ENCODE measurements at regions not wholly inside any gene's neighbourhood (a gene's known extent, or its start where the extent isn't known, plus 50 kb on each side); places are given as distances from the start of the nearest gene placed in this dataset.

DNA sequence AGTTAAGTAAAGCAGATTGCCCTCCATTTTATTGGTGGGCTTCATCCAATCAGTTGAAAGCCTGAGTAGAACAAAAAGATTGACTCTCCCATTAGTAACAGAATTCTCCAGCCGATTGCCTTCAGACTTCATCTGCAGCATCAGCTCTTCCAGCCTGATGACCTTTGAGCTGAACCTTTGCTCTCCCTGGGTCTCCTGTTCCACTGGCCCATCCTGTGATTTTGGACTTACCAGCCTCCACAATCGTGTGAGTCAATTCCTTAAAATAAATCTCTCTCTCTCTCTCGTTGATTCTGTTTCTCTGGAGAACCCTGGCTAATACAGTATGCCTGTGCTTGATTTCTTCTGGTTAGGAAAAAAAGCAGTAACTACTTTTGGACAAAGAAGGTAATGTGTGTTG is 121.9 kb downstream of the OSTF1 start:
- no peak overlapping the region for H3K27ac Mint-ChIP-seq
- no peaks in the 10 kb centered on the region for H3K79me2 ChIP-seq (replicated peaks; ENCODE audit: insufficient read depth)

More for the DNA sequence above, 121.9 kb downstream of the OSTF1 start:
- Mint-ChIP-seq H3K36me3 (ENCODE audit: low read depth) (peaks cover 11% of the 10 kb centered on the region; the same call in 2 of the 3 replicates), H3K9me3 (peaks cover 24% of the 10 kb centered on the region), H3K4me3 (no peak overlapping the region), H3K4me1 (no peaks in the 10 kb centered on the region), H3K27me3 (ENCODE audit: insufficient read depth, low read depth, poor library complexity) (no peaks in the 10 kb centered on the region)
- no peaks in the 10 kb centered on the region for H3K4me1 ChIP-seq (ENCODE audit: insufficient read depth)
- no peaks in the 10 kb centered on the region for H3K36me3 ChIP-seq (ENCODE audit: insufficient read depth)
- no peak for TF ChIP-seq EZH2 (IDR thresholded peaks at IDR 0.05; ENCODE audit: low read depth, unreplicated experiment)
- TF ChIP-seq, protein P1, sequence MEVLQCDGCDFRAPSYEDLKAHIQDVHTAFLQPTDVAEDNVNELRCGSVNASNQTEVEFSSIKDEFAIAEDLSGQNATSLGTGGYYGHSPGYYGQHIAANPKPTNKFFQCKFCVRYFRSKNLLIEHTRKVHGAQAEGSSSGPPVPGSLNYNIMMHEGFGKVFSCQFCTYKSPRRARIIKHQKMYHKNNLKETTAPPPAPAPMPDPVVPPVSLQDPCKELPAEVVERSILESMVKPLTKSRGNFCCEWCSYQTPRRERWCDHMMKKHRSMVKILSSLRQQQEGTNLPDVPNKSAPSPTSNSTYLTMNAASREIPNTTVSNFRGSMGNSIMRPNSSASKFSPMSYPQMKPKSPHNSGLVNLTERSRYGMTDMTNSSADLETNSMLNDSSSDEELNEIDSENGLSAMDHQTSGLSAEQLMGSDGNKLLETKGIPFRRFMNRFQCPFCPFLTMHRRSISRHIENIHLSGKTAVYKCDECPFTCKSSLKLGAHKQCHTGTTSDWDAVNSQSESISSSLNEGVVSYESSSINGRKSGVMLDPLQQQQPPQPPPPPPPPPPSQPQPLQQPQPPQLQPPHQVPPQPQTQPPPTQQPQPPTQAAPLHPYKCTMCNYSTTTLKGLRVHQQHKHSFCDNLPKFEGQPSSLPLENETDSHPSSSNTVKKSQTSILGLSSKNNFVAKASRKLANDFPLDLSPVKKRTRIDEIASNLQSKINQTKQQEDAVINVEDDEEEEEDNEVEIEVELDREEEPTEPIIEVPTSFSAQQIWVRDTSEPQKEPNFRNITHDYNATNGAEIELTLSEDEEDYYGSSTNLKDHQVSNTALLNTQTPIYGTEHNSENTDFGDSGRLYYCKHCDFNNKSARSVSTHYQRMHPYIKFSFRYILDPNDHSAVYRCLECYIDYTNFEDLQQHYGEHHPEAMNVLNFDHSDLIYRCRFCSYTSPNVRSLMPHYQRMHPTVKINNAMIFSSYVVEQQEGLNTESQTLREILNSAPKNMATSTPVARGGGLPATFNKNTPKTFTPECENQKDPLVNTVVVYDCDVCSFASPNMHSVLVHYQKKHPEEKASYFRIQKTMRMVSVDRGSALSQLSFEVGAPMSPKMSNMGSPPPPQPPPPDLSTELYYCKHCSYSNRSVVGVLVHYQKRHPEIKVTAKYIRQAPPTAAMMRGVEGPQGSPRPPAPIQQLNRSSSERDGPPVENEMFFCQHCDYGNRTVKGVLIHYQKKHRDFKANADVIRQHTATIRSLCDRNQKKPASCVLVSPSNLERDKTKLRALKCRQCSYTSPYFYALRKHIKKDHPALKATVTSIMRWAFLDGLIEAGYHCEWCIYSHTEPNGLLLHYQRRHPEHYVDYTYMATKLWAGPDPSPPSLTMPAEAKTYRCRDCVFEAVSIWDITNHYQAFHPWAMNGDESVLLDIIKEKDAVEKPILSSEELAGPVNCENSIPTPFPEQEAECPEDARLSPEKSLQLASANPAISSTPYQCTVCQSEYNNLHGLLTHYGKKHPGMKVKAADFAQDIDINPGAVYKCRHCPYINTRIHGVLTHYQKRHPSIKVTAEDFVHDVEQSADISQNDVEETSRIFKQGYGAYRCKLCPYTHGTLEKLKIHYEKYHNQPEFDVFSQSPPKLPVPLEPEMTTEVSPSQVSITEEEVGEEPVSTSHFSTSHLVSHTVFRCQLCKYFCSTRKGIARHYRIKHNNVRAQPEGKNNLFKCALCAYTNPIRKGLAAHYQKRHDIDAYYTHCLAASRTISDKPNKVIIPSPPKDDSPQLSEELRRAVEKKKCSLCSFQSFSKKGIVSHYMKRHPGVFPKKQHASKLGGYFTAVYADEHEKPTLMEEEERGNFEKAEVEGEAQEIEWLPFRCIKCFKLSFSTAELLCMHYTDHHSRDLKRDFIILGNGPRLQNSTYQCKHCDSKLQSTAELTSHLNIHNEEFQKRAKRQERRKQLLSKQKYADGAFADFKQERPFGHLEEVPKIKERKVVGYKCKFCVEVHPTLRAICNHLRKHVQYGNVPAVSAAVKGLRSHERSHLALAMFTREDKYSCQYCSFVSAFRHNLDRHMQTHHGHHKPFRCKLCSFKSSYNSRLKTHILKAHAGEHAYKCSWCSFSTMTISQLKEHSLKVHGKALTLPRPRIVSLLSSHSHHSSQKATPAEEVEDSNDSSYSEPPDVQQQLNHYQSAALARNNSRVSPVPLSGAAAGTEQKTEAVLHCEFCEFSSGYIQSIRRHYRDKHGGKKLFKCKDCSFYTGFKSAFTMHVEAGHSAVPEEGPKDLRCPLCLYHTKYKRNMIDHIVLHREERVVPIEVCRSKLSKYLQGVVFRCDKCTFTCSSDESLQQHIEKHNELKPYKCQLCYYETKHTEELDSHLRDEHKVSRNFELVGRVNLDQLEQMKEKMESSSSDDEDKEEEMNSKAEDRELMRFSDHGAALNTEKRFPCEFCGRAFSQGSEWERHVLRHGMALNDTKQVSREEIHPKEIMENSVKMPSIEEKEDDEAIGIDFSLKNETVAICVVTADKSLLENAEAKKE (CRISPR knock-in tag; IDR thresholded peaks at IDR 0.05), result no peak
- TF ChIP-seq, protein P2, sequence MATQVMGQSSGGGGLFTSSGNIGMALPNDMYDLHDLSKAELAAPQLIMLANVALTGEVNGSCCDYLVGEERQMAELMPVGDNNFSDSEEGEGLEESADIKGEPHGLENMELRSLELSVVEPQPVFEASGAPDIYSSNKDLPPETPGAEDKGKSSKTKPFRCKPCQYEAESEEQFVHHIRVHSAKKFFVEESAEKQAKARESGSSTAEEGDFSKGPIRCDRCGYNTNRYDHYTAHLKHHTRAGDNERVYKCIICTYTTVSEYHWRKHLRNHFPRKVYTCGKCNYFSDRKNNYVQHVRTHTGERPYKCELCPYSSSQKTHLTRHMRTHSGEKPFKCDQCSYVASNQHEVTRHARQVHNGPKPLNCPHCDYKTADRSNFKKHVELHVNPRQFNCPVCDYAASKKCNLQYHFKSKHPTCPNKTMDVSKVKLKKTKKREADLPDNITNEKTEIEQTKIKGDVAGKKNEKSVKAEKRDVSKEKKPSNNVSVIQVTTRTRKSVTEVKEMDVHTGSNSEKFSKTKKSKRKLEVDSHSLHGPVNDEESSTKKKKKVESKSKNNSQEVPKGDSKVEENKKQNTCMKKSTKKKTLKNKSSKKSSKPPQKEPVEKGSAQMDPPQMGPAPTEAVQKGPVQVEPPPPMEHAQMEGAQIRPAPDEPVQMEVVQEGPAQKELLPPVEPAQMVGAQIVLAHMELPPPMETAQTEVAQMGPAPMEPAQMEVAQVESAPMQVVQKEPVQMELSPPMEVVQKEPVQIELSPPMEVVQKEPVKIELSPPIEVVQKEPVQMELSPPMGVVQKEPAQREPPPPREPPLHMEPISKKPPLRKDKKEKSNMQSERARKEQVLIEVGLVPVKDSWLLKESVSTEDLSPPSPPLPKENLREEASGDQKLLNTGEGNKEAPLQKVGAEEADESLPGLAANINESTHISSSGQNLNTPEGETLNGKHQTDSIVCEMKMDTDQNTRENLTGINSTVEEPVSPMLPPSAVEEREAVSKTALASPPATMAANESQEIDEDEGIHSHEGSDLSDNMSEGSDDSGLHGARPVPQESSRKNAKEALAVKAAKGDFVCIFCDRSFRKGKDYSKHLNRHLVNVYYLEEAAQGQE (IDR thresholded peaks at IDR 0.05; ENCODE audit: unreplicated experiment), result no peak
- no peak for TF ChIP-seq ZNF331 (CRISPR knock-in tag; IDR thresholded peaks at IDR 0.05; ENCODE audit: low read depth)
- no peak for TF ChIP-seq CREB1 (CRISPR knock-in tag; IDR thresholded peaks at IDR 0.05; ENCODE audit: low read depth)
- TF ChIP-seq POLR2AphosphoS5 (IDR thresholded peaks at IDR 0.05; ENCODE audit: low read depth), result no peak
- no peak for TF ChIP-seq JUNB (IDR thresholded peaks at IDR 0.05; ENCODE audit: unreplicated experiment)
- no peak for TF ChIP-seq ZNF114 (CRISPR knock-in tag; IDR thresholded peaks at IDR 0.05)
- no peak for TF ChIP-seq STAT1 (IDR thresholded peaks at IDR 0.05; ENCODE audit: unreplicated experiment)
- TF ChIP-seq, protein P3, sequence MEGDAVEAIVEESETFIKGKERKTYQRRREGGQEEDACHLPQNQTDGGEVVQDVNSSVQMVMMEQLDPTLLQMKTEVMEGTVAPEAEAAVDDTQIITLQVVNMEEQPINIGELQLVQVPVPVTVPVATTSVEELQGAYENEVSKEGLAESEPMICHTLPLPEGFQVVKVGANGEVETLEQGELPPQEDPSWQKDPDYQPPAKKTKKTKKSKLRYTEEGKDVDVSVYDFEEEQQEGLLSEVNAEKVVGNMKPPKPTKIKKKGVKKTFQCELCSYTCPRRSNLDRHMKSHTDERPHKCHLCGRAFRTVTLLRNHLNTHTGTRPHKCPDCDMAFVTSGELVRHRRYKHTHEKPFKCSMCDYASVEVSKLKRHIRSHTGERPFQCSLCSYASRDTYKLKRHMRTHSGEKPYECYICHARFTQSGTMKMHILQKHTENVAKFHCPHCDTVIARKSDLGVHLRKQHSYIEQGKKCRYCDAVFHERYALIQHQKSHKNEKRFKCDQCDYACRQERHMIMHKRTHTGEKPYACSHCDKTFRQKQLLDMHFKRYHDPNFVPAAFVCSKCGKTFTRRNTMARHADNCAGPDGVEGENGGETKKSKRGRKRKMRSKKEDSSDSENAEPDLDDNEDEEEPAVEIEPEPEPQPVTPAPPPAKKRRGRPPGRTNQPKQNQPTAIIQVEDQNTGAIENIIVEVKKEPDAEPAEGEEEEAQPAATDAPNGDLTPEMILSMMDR (conservative IDR thresholded peaks at IDR 0.05; ENCODE audit: low read depth in 2 of 2), result no peak
- TF ChIP-seq, protein P4, sequence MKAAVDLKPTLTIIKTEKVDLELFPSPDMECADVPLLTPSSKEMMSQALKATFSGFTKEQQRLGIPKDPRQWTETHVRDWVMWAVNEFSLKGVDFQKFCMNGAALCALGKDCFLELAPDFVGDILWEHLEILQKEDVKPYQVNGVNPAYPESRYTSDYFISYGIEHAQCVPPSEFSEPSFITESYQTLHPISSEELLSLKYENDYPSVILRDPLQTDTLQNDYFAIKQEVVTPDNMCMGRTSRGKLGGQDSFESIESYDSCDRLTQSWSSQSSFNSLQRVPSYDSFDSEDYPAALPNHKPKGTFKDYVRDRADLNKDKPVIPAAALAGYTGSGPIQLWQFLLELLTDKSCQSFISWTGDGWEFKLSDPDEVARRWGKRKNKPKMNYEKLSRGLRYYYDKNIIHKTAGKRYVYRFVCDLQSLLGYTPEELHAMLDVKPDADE (IDR thresholded peaks at IDR 0.05), result no peak
- TF ChIP-seq EZH2phosphoT487 (IDR thresholded peaks at IDR 0.05; ENCODE audit: unreplicated experiment), result no peak
- no peak overlapping the region for H3K4me2 ChIP-seq
- no peaks in the 10 kb centered on the region for H3F3A ChIP-seq (replicated peaks; ENCODE audit: low read depth)
- ATAC-seq (no peak), DNase-seq (ENCODE audit: low spot score) (no peak)
- H3K9me2 ChIP-seq (ENCODE audit: insufficient read depth), result no peaks in the 10 kb centered on the region
- H2AFZ ChIP-seq, result no peak overlapping the region
- H3K27me3 ChIP-seq (ENCODE audit: insufficient read depth), result no peaks in the 10 kb centered on the region
- H3K27ac ChIP-seq (ENCODE audit: low read depth), result no peak overlapping the region
- no peaks in the 10 kb centered on the region for H4K20me1 ChIP-seq (replicated peaks; ENCODE audit: insufficient read depth)
- no peak overlapping the region for H3K4me3 ChIP-seq
